H9 (cell line): ENCODE measurements at regions not wholly inside any gene's neighbourhood (a gene's known extent, or its start where the extent isn't known, plus 50 kb on each side); places are given as distances from the start of the nearest gene placed in this dataset.

Experiments used
- DNase-seq: peaks from one replicate; pipeline ENCODE4 v3.0.0-alpha.2; 2017
- H2AFZ ChIP-seq: one replicate; pipeline ENCODE4 v1.6.1; 2013; ENCODE audit warnings: mild to moderate bottlenecking, low read length, control low read depth, moderate library complexity
- H2AK5ac ChIP-seq: 2 replicates; pipeline ENCODE4 v1.6.1; 2013; ENCODE audit warnings: low read length, control low read depth, mixed read lengths; ENCODE audit not compliant: insufficient read length
- H2BK120ac ChIP-seq: one replicate; pipeline ENCODE4 v1.6.1; 2013; ENCODE audit warnings: low read depth, mild to moderate bottlenecking, low read length, control low read depth, inconsistent platforms; ENCODE audit not compliant: poor library complexity, severe bottlenecking
- H2BK12ac ChIP-seq: 2 replicates; pipeline ENCODE4 v1.6.1; 2013; ENCODE audit warnings: low read length, control low read depth, mixed read lengths, low read depth; ENCODE audit not compliant: insufficient read length
- H2BK15ac ChIP-seq: 2 replicates; pipeline ENCODE4 v1.6.1; 2013; ENCODE audit warnings: low read depth, low read length, control low read depth
- H2BK20ac ChIP-seq: one replicate; pipeline ENCODE4 v1.6.1; 2013; ENCODE audit warnings: low read depth, mild to moderate bottlenecking, low read length, control low read depth, inconsistent platforms; ENCODE audit not compliant: poor library complexity, severe bottlenecking
- H2BK5ac ChIP-seq: 2 replicates; pipeline ENCODE4 v1.6.1; 2013; ENCODE audit warnings: low read length, control low read depth, mixed read lengths; ENCODE audit not compliant: insufficient read length
- H3K14ac ChIP-seq: 2 replicates; pipeline ENCODE4 v1.6.1; 2013; ENCODE audit warnings: low read length, control low read depth; ENCODE audit not compliant: insufficient read depth
- H3K18ac ChIP-seq: 2 replicates; pipeline ENCODE4 v1.6.1; 2013; ENCODE audit warnings: low read depth, mild to moderate bottlenecking, mixed read lengths, low read length, control low read depth; ENCODE audit not compliant: insufficient read length
- H3K23ac ChIP-seq: 2 replicates; pipeline ENCODE4 v1.6.1; 2013; ENCODE audit warnings: low read length, control low read depth, mixed read lengths, low read depth; ENCODE audit not compliant: insufficient read length
- H3K23me2 ChIP-seq: 2 replicates; pipeline ENCODE4 v1.6.1; 2013; ENCODE audit warnings: low read depth, mild to moderate bottlenecking, mixed read lengths, low read length, control low read depth; ENCODE audit not compliant: insufficient read length, poor library complexity, severe bottlenecking
- H3K27ac ChIP-seq: 2 replicates; pipeline ENCODE4 v1.5.1; 2013; ENCODE audit warnings: low read length, control low read depth, mixed read lengths, low read depth; ENCODE audit not compliant: insufficient read length
- H3K27me3 ChIP-seq: 2 replicates; pipeline ENCODE4 v1.6.1; 2013; ENCODE audit warnings: low read length, control low read depth, inconsistent platforms; ENCODE audit not compliant: insufficient read depth
- H3K4ac ChIP-seq: 2 replicates; pipeline ENCODE4 v1.6.1; 2013; ENCODE audit warnings: low read depth, mild to moderate bottlenecking, control low read depth, inconsistent platforms, low read length, moderate library complexity
- H3K4me1 ChIP-seq: 2 replicates; pipeline ENCODE4 v1.6.1; 2013; ENCODE audit warnings: low read length, control low read depth, inconsistent platforms; ENCODE audit not compliant: insufficient read depth
- H3K4me2 ChIP-seq: 2 replicates; pipeline ENCODE4 v1.6.1; 2013; ENCODE audit warnings: low read length, control low read depth, mixed read lengths; ENCODE audit not compliant: insufficient read length, insufficient read depth
- H3K56ac ChIP-seq: 2 replicates; pipeline ENCODE4 v1.6.1; 2013; ENCODE audit warnings: low read depth, mild to moderate bottlenecking, mixed read lengths, low read length, control low read depth; ENCODE audit not compliant: insufficient read length
- H3K79me1 ChIP-seq: 2 replicates; pipeline ENCODE4 v1.6.1; 2013; ENCODE audit warnings: low read depth, mild to moderate bottlenecking, moderate library complexity, low read length, control low read depth, inconsistent platforms; ENCODE audit not compliant: insufficient read depth, poor library complexity, severe bottlenecking
- H3K79me2 ChIP-seq: 2 replicates; pipeline ENCODE4 v1.6.1; 2013; ENCODE audit warnings: low read length, control low read depth, inconsistent platforms; ENCODE audit not compliant: insufficient read depth
- H3K9ac ChIP-seq: 2 replicates; pipeline ENCODE4 v1.6.1; 2013; ENCODE audit warnings: low read length, control low read depth, mixed read lengths; ENCODE audit not compliant: insufficient read length; ENCODE audit errors: extremely low read depth
- H3K9me3 ChIP-seq: one replicate; pipeline ENCODE4 v1.6.1; 2013; ENCODE audit warnings: low read depth, low read length, inconsistent platforms; ENCODE audit not compliant: control insufficient read depth
- H3T11ph ChIP-seq: one replicate; pipeline ENCODE4 v1.6.1; 2013; ENCODE audit warnings: mild to moderate bottlenecking, low read length, control low read depth, inconsistent platforms
- H4K20me1 ChIP-seq: one replicate; pipeline ENCODE4 v1.6.1; 2013; ENCODE audit not compliant: control insufficient read depth, insufficient read length, insufficient read depth
- H4K5ac ChIP-seq: 2 replicates; pipeline ENCODE4 v1.6.1; 2013; ENCODE audit warnings: low read depth, mild to moderate bottlenecking, mixed read lengths, low read length, control low read depth; ENCODE audit not compliant: insufficient read length
- H4K8ac ChIP-seq: replicated peaks from 2 replicates; pipeline ENCODE4 v1.6.1; 2013; ENCODE audit warnings: low read length, control low read depth, mixed read lengths, low read depth; ENCODE audit not compliant: insufficient read length
- H4K91ac ChIP-seq: 2 replicates; pipeline ENCODE4 v1.6.1; 2013; ENCODE audit warnings: low read depth, mild to moderate bottlenecking, moderate library complexity, mixed read lengths, low read length, control low read depth; ENCODE audit not compliant: insufficient read length
- H3K27ac Mint-ChIP-seq, 3 experiments: 2 replicates in 2 of 3; 3 replicates in 1 of 3; pipeline ENCODE4 v1.8.0; 2020 to 2021; ENCODE audit warnings: mixed read lengths in 3 of 3, mild to moderate bottlenecking in 1 of 3, moderate library complexity in 1 of 3
- H3K27me3 Mint-ChIP-seq: 2 replicates; pipeline ENCODE4 v1.8.0; 2021; ENCODE audit warnings: low read depth, mild to moderate bottlenecking, moderate library complexity, mixed read lengths
- H3K36me3 Mint-ChIP-seq, 3 experiments: 2 replicates in 2 of 3; 3 replicates in 1 of 3; pipeline ENCODE4 v1.8.0; 2020 to 2021; ENCODE audit warnings: low read depth in 3 of 3, mixed read lengths in 3 of 3; ENCODE audit not compliant: insufficient read depth in 1 of 3
- H3K4me1 Mint-ChIP-seq, 2 experiments: 2 replicates each; pipeline ENCODE4 v1.8.0; 2020; ENCODE audit warnings: mixed read lengths in 2 of 2
- H3K4me3 Mint-ChIP-seq, 2 experiments: 2 replicates in 1 of 2; 3 replicates in 1 of 2; pipeline ENCODE4 v1.8.0; 2020 to 2021; ENCODE audit warnings: mild to moderate bottlenecking in 2 of 2, mixed read lengths in 2 of 2, moderate library complexity in 1 of 2
- H3K9me3 Mint-ChIP-seq, 2 experiments: 2 replicates in 1 of 2; 3 replicates in 1 of 2; pipeline ENCODE4 v1.8.0; 2020; ENCODE audit warnings: mild to moderate bottlenecking in 2 of 2, mixed read lengths in 2 of 2, moderate library complexity in 1 of 2
- WGBS: extraction: QIAGEN DNeasy Blood & Tissue Kit; methylation state at CpG from one replicate; pipeline ENCODE4 v1.1.7; 2013; ENCODE audit warnings: missing lambda C conversion rate, low lambda C conversion rate, mixed read lengths; ENCODE audit not compliant: insufficient read length; ENCODE audit errors: extremely low coverage; 5-methylcytosine and 5-hydroxymethylcytosine counted together
- TF ChIP-seq, protein P1 (sequence below): fragments of 200-600 bp; sonication (generic); conservative IDR thresholded peaks from 3 replicates; pipeline ENCODE4 v1.8.0; 2021; ENCODE audit warnings: antibody characterized with exemption, mild to moderate bottlenecking

DNA sequence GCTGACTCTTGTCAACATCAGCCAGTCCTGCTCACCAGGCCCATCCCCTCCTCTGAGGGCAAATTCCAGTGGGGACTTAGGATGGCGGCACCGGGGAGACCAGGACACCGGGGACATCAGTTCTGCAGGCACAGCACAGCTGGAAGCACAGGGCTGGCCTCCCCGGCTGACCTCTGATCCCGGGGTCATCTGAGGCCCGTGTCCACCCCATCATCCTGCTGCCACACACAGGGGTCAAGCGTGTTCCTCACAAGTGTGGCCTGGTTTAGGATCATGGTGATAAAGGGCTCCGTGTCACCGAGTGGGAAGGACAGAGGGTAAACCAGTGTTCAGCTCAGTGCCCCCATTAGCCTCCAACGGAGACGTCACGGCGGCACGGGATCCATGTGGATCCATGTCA is 58.1 kb upstream of the CTDP1 start:
- peaks cover 2% of the 10 kb centered on the region for H4K20me1 ChIP-seq
- H3K79me2 ChIP-seq, result no peaks in the 10 kb centered on the region
- H3K4ac ChIP-seq, result no peak overlapping the region
- H2BK20ac ChIP-seq, result no peak overlapping the region
- Mint-ChIP-seq H3K4me3 (no peak overlapping the region; a peak in 1 of 5 replicates), H3K4me1 (peaks cover 12% of the 10 kb centered on the region in 2 experiments), H3K9me3 (no peaks in the 10 kb centered on the region; a peak in 1 of 5 replicates), H3K27ac (peak overlapping the region in 1 of 3 experiments; percentile 24; a peak in 1 of 7 replicates), H3K36me3 (no peaks in the 10 kb centered on the region), H3K27me3 (peaks cover 4% of the 10 kb centered on the region; the same call in 1 of the 2 replicates)
- peaks cover 2% of the 10 kb centered on the region for H3K4me1 ChIP-seq
- no peaks in the 10 kb centered on the region for H3K79me1 ChIP-seq
- no peak overlapping the region for H2BK120ac ChIP-seq
- no peak overlapping the region for H4K8ac ChIP-seq
- no peak overlapping the region for H2AK5ac ChIP-seq
- no peak overlapping the region for H2BK5ac ChIP-seq
- H2BK15ac ChIP-seq, result no peak overlapping the region
- no peak overlapping the region for H3K23ac ChIP-seq
- H4K91ac ChIP-seq, result no peak overlapping the region
- no peak overlapping the region for H2AFZ ChIP-seq
- no peak overlapping the region for H3K14ac ChIP-seq
- H4K5ac ChIP-seq, result no peak overlapping the region
- H3K18ac ChIP-seq, result no peak overlapping the region
- no peak overlapping the region for H3K4me2 ChIP-seq
- no peak overlapping the region for H3K56ac ChIP-seq
- TF ChIP-seq, protein P1, sequence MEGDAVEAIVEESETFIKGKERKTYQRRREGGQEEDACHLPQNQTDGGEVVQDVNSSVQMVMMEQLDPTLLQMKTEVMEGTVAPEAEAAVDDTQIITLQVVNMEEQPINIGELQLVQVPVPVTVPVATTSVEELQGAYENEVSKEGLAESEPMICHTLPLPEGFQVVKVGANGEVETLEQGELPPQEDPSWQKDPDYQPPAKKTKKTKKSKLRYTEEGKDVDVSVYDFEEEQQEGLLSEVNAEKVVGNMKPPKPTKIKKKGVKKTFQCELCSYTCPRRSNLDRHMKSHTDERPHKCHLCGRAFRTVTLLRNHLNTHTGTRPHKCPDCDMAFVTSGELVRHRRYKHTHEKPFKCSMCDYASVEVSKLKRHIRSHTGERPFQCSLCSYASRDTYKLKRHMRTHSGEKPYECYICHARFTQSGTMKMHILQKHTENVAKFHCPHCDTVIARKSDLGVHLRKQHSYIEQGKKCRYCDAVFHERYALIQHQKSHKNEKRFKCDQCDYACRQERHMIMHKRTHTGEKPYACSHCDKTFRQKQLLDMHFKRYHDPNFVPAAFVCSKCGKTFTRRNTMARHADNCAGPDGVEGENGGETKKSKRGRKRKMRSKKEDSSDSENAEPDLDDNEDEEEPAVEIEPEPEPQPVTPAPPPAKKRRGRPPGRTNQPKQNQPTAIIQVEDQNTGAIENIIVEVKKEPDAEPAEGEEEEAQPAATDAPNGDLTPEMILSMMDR, result no peak
- DNase-seq, result no peak
- H3K23me2 ChIP-seq, result no peaks in the 10 kb centered on the region
- H2BK12ac ChIP-seq, result no peak overlapping the region
- no peak overlapping the region for H3K9ac ChIP-seq
- no peaks in the 10 kb centered on the region for H3K27me3 ChIP-seq
- no peak overlapping the region for H3T11ph ChIP-seq
- H3K27ac ChIP-seq, result no peak overlapping the region
- WGBS, result no CpG with 5 or more reads among the region's 14 CpGs
- H3K9me3 ChIP-seq, result peaks cover 11% of the 10 kb centered on the region
